ENCODE measurements at regions not wholly inside any gene's neighbourhood (a gene's known extent, or its start where the extent isn't known, plus 50 kb on each side); places are given as distances from the start of the nearest gene placed in this dataset.

GRCh38 chr14:22452330-22452729 lies 136.7 kb downstream of the DAD1 start:
- peaks cover 0 to 21% of the 10 kb centered on the region in 2 donors for H3K4me1 ChIP-seq
- no peaks in the 10 kb centered on the region for H3K36me3 ChIP-seq
- intact Hi-C loops (cut with DNase I) = no loop called here
- no peaks in the 10 kb centered on the region for H3K27me3 ChIP-seq
- H3K9me3 ChIP-seq = no peaks in the 10 kb centered on the region
- no peak overlapping the region for H3K4me3 ChIP-seq
- no peak for DNase-seq
- no peak overlapping the region for H3K27ac ChIP-seq
- ATAC-seq = no peak
- TF ChIP-seq CTCF (IDR thresholded peaks at IDR 0.05) = no peak

GRCh38 chr14:22450266-22450665 lies 138.8 kb downstream of the DAD1 start:
- Histone ChIP-seq H3K4me3 (no peak overlapping the region), H3K4me1 (peaks cover 0 to 21% of the 10 kb centered on the region in 2 donors), H3K36me3 (no peaks in the 10 kb centered on the region), H3K27ac (no peak overlapping the region), H3K27me3 (no peaks in the 10 kb centered on the region), H3K9me3 (no peaks in the 10 kb centered on the region)
- intact Hi-C loops (cut with DNase I) = no loop called here
- DNase-seq = no peak
- ATAC-seq = no peak
- no peak for TF ChIP-seq CTCF (IDR thresholded peaks at IDR 0.05)

GRCh38 chr14:22449600-22449905 lies 139.5 kb downstream of the DAD1 start:
- no peaks in the 10 kb centered on the region for H3K27me3 ChIP-seq
- DNase-seq = no peak
- peaks cover 0 to 21% of the 10 kb centered on the region in 2 donors for H3K4me1 ChIP-seq
- H3K9me3 ChIP-seq = no peaks in the 10 kb centered on the region
- TF ChIP-seq CTCF (IDR thresholded peaks at IDR 0.05) = no peak
- intact Hi-C loops (cut with DNase I) = no loop called here
- peak overlapping the region in 1 of 2 donors; percentile 13 for H3K27ac ChIP-seq
- no peaks in the 10 kb centered on the region for H3K36me3 ChIP-seq
- H3K4me3 ChIP-seq = no peak overlapping the region
- ATAC-seq = no peak

GRCh38 chr14:22448905-22449599 lies 140.0 kb downstream of the DAD1 start:
- no peak for TF ChIP-seq CTCF (IDR thresholded peaks at IDR 0.05)
- ATAC-seq (peak; percentile 67), DNase-seq (no peak)
- H3K9me3 ChIP-seq = no peaks in the 10 kb centered on the region
- no peaks in the 10 kb centered on the region for H3K27me3 ChIP-seq
- no peak overlapping the region for H3K4me3 ChIP-seq
- H3K4me1 ChIP-seq = peaks cover 0 to 21% of the 10 kb centered on the region in 2 donors
- H3K36me3 ChIP-seq = no peaks in the 10 kb centered on the region
- intact Hi-C loops (cut with DNase I) = no loop called here
- peak overlapping the region in 1 of 2 donors; percentile 71 for H3K27ac ChIP-seq

- intact Hi-C loops (cut with DNase I) = no loop called here
Measured at GRCh38 chr14:22448035-22448904, 140.8 kb downstream of the DAD1 start.

More at GRCh38 chr14:22448035-22448904, 140.8 kb downstream of the DAD1 start:
- no peak for TF ChIP-seq CTCF (IDR thresholded peaks at IDR 0.05)
- Histone ChIP-seq H3K27me3 (no peaks in the 10 kb centered on the region), H3K27ac (peak overlapping the region in 1 of 2 donors; percentile 71), H3K4me1 (peaks cover 0 to 21% of the 10 kb centered on the region in 2 donors), H3K36me3 (no peaks in the 10 kb centered on the region), H3K9me3 (no peaks in the 10 kb centered on the region), H3K4me3 (no peak overlapping the region)
- ATAC-seq (no peak), DNase-seq (peak in 1 of 4 donors; percentile 64)

All from left lung (tissue), 4 donors.